ENCODE measurements at regions not wholly inside any gene's neighbourhood (a gene's known extent, or its start where the extent isn't known, plus 50 kb on each side); places are given as distances from the start of the nearest gene placed in this dataset.

- Histone ChIP-seq H2AK5ac (ENCODE audit: low read depth, low read length) (no peak overlapping the region), H3K9me3 (ENCODE audit: insufficient read depth in 2 of 2, low read depth in 1 of 2, low read length in 1 of 2) (peaks cover 0 to 5% of the 10 kb centered on the region in 2 experiments; a peak in 2 of 4 replicates), H4K91ac (replicated peaks; ENCODE audit: insufficient read length, low read length) (no peak overlapping the region), H3K23ac (ENCODE audit: insufficient read length) (no peak overlapping the region), H3K79me1 (ENCODE audit: low read depth, low read length) (no peaks in the 10 kb centered on the region), H2BK15ac (ENCODE audit: low read length) (no peak overlapping the region), H2BK20ac (ENCODE audit: low read length) (no peak overlapping the region), H3K18ac (ENCODE audit: extremely low read depth, low read length) (no peak overlapping the region), H2BK12ac (ENCODE audit: low read depth, low read length) (no peak overlapping the region), H3K56ac (replicated peaks; ENCODE audit: insufficient read length, low read depth, low read length) (no peak overlapping the region), H3K14ac (ENCODE audit: insufficient read length) (no peak overlapping the region), H3K36me3 (ENCODE audit: control insufficient read depth in 2 of 4, insufficient read depth in 4 of 4, low read length in 3 of 4) (no peaks in the 10 kb centered on the region), H3K4me3 (ENCODE audit: extremely low read depth in 1 of 4, insufficient read depth in 2 of 4, low read depth in 3 of 4, low read length in 4 of 4) (no peak overlapping the region), H3K9ac (replicated peaks in 1 of 4; ENCODE audit: extremely low read depth in 1 of 4, low read depth in 3 of 4, low read length in 3 of 4) (no peak overlapping the region), H2BK5ac (ENCODE audit: low read depth, low read length) (no peak overlapping the region), H3K4ac (replicated peaks; ENCODE audit: insufficient read length, low read depth, low read length) (no peak overlapping the region), H3K4me1 (replicated peaks in 1 of 4; ENCODE audit: control insufficient read depth in 3 of 4, insufficient read depth in 4 of 4, low read length in 3 of 4) (no peaks in the 10 kb centered on the region), H2AFZ (ENCODE audit: low read length) (no peak overlapping the region; the same call in 1 of the 2 replicates), H3K27me3 (replicated peaks in 1 of 4; ENCODE audit: control insufficient read depth in 3 of 4, extremely low read depth in 1 of 4, insufficient read depth in 3 of 4, low read length in 3 of 4) (no peaks in the 10 kb centered on the region), H4K8ac (ENCODE audit: extremely low read depth, insufficient read depth, low read length) (no peak overlapping the region), H2BK120ac (replicated peaks; ENCODE audit: low read depth, low read length) (no peak overlapping the region), H3K27ac (ENCODE audit: low read depth, low read length) (no peak overlapping the region), H3K23me2 (ENCODE audit: low read depth, low read length) (no peaks in the 10 kb centered on the region), H4K5ac (ENCODE audit: insufficient read length, low read depth, low read length) (no peak overlapping the region), H3K79me2 (ENCODE audit: control insufficient read depth in 1 of 2, insufficient read depth in 2 of 2, low read length in 2 of 2) (no peaks in the 10 kb centered on the region), H4K20me1 (replicated peaks in 1 of 2; ENCODE audit: control insufficient read depth in 1 of 2, insufficient read depth in 2 of 2, low read length in 2 of 2) (no peaks in the 10 kb centered on the region), H3K4me2 (ENCODE audit: insufficient read depth in 1 of 2, low read depth in 2 of 2, low read length in 2 of 2) (no peak overlapping the region)
- CTCF ChIA-PET (ENCODE audit: partially characterized antibody) = no interaction called here
- POLR2A ChIA-PET (ENCODE audit: partially characterized antibody) = interaction anchor here (0.6 kb wide), 1 partner anchor 15 kb away, joined by 3 read pairs; no protein-coding TSS in a partner anchor
- DNase-seq (ENCODE audit: low read depth in 1 of 2, low spot score in 2 of 2) = no peak
- TF ChIP-seq TAF1 (IDR thresholded peaks at IDR 0.05; ENCODE audit: low read depth, low read length) (no peak), EP300 (IDR thresholded peaks at IDR 0.05; ENCODE audit: borderline replicate concordance in 1 of 2, low read depth in 2 of 2, low read length in 2 of 2) (no peak), RFX5 (IDR thresholded peaks at IDR 0.05; ENCODE audit: borderline replicate concordance, low read depth, low read length) (no peak), CEBPB (IDR thresholded peaks at IDR 0.05; ENCODE audit: low read depth, low read length) (no peak), ASH2L (IDR thresholded peaks at IDR 0.05; ENCODE audit: low read length) (no peak), SRF (IDR thresholded peaks at IDR 0.05; ENCODE audit: low read depth, low read length) (no peak), ZNF274 (IDR thresholded peaks at IDR 0.05; ENCODE audit: borderline replicate concordance, extremely low read depth, low read length) (no peak), SP1 (IDR thresholded peaks at IDR 0.05; ENCODE audit: low read depth, low read length) (no peak), TEAD4 (IDR thresholded peaks at IDR 0.05; ENCODE audit: low read depth, low read length) (no peak), E2F6 (IDR thresholded peaks at IDR 0.05) (no peak)
- WGBS, 2 experiments (ENCODE audit: extremely low coverage in 1 of 2, insufficient coverage in 1 of 2, insufficient read length in 1 of 2, insufficient replicate concordance in 2 of 2, low coverage in 1 of 2, low lambda C conversion rate in 2 of 2, missing lambda C conversion rate in 1 of 2) = 89% methylated on average over 19 of the region's 22 CpGs; no CpG with 5 or more reads in 1 of the 2 experiments
- no peak for FAIRE-seq
Measured at GRCh38 chr7:80974396-80975358, 55.8 kb upstream of the SEMA3C start.
